LNCaP clone FGC (cell line): ENCODE measurements at regions not wholly inside any gene's neighbourhood (a gene's known extent, or its start where the extent isn't known, plus 50 kb on each side); places are given as distances from the start of the nearest gene placed in this dataset.

Experiments used
- DNase-seq: peaks from one replicate; pipeline ENCODE4 v3.0.0-alpha.2; 2011; ENCODE audit warnings: low read depth
- H3K4me3 ChIP-seq: 2 replicates; pipeline ENCODE4 v1.5.1; 2011; ENCODE audit warnings: mild to moderate bottlenecking, low read depth, low read length, control low read depth
- TF ChIP-seq, protein P1 (sequence below): IDR thresholded peaks from 2 replicates; pipeline ENCODE4 v1.5.1; 2012; ENCODE audit warnings: mild to moderate bottlenecking; ENCODE audit not compliant: control insufficient read depth, insufficient read depth; ENCODE audit errors: extremely low read depth

DNA sequence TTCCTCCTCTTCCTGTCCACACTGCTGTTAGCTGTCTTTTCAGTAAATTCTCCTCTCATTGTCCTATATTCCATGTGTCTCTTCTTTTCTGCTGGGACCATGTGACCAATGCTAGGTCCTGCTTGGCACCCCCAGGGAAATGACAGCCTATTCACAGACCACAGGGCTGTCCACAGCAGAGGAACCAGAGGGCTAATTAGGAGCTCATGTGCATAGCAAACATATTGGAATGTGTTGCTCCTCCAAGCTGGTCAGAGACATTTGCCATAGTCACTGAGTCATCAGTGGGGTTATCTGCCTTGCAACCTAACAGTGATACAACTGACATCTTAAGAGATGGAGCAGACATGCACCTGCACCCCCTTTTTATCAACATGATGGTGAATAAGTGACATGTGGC is 67.9 kb upstream of the PUDP start:
- no peak overlapping the region for H3K4me3 ChIP-seq
- no peak for DNase-seq
- TF ChIP-seq, protein P1, sequence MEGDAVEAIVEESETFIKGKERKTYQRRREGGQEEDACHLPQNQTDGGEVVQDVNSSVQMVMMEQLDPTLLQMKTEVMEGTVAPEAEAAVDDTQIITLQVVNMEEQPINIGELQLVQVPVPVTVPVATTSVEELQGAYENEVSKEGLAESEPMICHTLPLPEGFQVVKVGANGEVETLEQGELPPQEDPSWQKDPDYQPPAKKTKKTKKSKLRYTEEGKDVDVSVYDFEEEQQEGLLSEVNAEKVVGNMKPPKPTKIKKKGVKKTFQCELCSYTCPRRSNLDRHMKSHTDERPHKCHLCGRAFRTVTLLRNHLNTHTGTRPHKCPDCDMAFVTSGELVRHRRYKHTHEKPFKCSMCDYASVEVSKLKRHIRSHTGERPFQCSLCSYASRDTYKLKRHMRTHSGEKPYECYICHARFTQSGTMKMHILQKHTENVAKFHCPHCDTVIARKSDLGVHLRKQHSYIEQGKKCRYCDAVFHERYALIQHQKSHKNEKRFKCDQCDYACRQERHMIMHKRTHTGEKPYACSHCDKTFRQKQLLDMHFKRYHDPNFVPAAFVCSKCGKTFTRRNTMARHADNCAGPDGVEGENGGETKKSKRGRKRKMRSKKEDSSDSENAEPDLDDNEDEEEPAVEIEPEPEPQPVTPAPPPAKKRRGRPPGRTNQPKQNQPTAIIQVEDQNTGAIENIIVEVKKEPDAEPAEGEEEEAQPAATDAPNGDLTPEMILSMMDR, result no peak

DNA sequence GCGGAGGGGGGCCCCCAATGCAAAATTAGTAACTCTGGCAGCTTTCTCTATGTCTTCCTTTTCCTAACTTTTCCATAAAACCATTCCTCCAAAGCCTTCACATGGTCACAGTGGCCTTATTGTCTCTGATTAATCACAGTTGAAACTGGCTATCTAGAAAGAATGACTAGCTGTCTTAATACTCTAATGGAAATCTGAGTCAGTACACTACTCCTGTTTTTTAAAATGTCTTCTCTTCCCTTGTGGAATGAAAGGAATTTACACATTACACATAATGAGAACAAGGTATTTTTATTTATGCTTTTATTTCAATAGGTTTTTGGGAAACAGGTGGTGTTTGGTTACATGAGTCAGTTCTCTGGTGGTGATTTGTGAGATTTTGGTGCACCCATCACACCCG is 66.3 kb upstream of the PUDP start:
- DNase-seq, result no peak
- TF ChIP-seq, protein P1, result no peak
- no peak overlapping the region for H3K4me3 ChIP-seq

DNA sequence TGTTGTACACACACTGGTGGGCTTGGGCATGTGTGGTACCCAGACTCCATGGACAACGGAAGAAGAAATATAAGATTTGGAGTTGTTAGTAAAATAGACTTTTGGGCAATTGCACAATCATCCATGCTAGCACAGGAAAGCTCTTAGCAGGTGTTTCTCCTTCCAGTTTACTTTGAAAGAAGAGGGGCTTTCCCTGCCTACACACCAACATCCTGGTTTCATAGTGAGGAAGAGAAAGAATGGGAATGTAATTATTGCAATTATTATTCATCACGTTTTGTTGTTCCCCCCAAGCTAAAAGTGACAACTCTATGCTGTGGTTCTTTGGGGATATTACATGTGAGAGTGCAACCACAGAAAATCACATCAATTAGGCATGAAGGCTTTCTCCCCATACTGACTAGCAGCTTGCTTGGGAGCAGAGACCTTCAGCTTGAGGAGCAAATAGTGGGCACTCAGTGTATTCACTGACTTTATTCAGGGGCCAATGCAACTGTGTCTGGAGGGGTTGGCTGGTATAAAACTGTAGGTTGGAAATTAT is 57.2 kb upstream of the PUDP start:
- no peak overlapping the region for H3K4me3 ChIP-seq
- no peak for DNase-seq
- TF ChIP-seq, protein P1, result no peak

DNA sequence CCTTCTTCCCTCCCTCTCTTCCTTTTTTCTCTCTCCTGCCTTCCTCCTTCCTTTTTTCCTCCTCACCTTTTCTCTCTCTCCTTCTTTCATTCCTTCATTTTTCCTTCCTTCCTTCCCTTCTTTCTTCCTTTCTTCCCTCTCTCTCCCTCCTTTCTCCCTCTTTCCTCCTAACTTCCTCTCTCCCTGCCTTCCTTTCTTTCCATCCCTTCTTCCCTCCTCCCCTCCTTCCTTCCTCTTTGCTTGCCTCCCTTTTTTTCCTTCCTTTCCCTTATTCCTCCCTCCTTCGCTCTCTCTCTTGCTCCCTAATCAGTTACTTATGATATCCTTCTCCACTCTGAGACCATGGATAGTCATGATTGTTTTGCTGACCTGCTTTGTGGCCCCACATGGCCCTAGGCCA is 56.7 kb upstream of the PUDP start:
- no peak overlapping the region for H3K4me3 ChIP-seq
- DNase-seq, result no peak
- TF ChIP-seq, protein P1, result no peak

DNA sequence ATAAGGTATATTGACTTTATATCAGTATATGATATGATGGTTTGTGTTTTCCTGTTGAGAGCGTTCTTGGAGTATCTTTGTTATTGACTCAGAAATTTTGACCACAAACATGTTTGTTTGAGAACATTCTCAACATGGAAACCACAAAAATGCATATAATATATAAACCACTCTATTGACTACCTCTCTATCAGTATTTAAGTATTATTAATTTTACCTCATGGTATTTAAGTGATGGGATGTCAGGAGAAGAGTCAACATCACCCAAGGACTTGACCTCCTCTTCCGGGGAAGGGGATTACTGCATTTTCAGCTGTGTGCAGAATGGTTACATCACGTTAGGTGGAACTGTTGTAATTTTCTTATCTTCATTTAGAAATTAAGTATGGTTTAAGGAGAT is 54.3 kb upstream of the PUDP start:
- no peak for DNase-seq
- no peak overlapping the region for H3K4me3 ChIP-seq
- TF ChIP-seq, protein P1, result no peak

DNA sequence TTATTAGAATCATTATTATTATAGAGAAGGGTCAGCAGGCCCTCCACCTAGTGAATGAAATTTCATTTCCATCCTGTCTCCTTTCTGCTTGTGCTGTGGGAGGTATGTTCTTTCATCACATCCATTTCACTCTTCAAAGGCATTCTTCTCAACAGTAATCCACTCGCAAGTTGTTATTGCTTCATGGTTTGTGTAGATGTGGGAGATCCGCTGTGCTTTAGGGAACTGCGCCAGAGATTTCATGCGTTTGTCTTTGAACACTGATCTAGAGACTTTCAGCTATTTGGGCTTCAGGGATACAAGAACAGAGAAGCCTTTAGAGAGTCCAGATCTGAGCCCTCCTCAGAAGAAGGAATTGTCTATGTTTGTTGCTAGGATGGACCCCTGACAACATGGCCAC is 53.5 kb upstream of the PUDP start:
- TF ChIP-seq, protein P1, result no peak
- no peak overlapping the region for H3K4me3 ChIP-seq
- no peak for DNase-seq

DNA sequence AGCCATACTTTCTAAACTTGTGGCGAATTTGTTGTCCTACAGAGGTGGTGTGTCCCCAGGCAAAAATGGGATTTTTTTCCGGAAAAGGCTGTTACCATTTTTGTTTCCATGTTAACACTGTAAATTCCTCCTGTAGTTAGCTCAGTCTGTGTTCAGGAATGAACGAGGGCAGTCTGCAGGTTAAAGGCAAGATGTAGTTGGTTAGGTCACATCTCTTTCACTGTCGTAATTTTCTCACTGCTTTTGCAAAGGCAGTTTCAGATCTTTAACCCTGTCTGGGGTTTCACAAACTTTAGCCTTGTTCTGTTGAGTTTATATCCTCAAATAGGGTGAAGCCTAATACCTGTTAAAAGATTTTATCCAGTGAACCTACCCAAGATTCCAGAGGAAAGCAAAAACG is 50.5 kb upstream of the PUDP start:
- no peak overlapping the region for H3K4me3 ChIP-seq
- TF ChIP-seq, protein P1, result no peak
- no peak for DNase-seq
